ENCODE measurements at regions not wholly inside any gene's neighbourhood (a gene's known extent, or its start where the extent isn't known, plus 50 kb on each side); places are given as distances from the start of the nearest gene placed in this dataset.

GRCh38 chrX:122504026-122504425 is 680.1 kb upstream of the GRIA3 start:
- no peaks in the 10 kb centered on the region for H3K27me3 ChIP-seq (ENCODE audit: control insufficient read depth in 4 of 4, insufficient read depth in 4 of 4, low read length in 3 of 4)
- no peak overlapping the region for H3K27ac ChIP-seq (ENCODE audit: low read depth in 1 of 2, low read length in 2 of 2)
- no peak overlapping the region for H3K4me3 ChIP-seq (ENCODE audit: low read depth in 1 of 3, low read length in 3 of 3)
- no peak overlapping the region for H3K9ac ChIP-seq (ENCODE audit: low read depth in 1 of 2, low read length in 2 of 2)
- H3K4me1 ChIP-seq (ENCODE audit: control insufficient read depth in 4 of 4, insufficient read depth in 4 of 4, low read length in 3 of 4) = no peaks in the 10 kb centered on the region
- TF ChIP-seq HNF4A (conservative IDR thresholded peaks at IDR 0.05) = no peak
- TF ChIP-seq JUND (IDR thresholded peaks at IDR 0.05) = no peak
- TF ChIP-seq REST (IDR thresholded peaks at IDR 0.05) = no peak
- TF ChIP-seq FOXA2 (IDR thresholded peaks at IDR 0.05) = no peak
- no peak for TF ChIP-seq NR2F2 (IDR thresholded peaks at IDR 0.05)
- TF ChIP-seq, protein P1, sequence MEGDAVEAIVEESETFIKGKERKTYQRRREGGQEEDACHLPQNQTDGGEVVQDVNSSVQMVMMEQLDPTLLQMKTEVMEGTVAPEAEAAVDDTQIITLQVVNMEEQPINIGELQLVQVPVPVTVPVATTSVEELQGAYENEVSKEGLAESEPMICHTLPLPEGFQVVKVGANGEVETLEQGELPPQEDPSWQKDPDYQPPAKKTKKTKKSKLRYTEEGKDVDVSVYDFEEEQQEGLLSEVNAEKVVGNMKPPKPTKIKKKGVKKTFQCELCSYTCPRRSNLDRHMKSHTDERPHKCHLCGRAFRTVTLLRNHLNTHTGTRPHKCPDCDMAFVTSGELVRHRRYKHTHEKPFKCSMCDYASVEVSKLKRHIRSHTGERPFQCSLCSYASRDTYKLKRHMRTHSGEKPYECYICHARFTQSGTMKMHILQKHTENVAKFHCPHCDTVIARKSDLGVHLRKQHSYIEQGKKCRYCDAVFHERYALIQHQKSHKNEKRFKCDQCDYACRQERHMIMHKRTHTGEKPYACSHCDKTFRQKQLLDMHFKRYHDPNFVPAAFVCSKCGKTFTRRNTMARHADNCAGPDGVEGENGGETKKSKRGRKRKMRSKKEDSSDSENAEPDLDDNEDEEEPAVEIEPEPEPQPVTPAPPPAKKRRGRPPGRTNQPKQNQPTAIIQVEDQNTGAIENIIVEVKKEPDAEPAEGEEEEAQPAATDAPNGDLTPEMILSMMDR (IDR thresholded peaks at IDR 0.05; ENCODE audit: low read depth, low read length, missing input control) = no peak
- TF ChIP-seq, protein P2, sequence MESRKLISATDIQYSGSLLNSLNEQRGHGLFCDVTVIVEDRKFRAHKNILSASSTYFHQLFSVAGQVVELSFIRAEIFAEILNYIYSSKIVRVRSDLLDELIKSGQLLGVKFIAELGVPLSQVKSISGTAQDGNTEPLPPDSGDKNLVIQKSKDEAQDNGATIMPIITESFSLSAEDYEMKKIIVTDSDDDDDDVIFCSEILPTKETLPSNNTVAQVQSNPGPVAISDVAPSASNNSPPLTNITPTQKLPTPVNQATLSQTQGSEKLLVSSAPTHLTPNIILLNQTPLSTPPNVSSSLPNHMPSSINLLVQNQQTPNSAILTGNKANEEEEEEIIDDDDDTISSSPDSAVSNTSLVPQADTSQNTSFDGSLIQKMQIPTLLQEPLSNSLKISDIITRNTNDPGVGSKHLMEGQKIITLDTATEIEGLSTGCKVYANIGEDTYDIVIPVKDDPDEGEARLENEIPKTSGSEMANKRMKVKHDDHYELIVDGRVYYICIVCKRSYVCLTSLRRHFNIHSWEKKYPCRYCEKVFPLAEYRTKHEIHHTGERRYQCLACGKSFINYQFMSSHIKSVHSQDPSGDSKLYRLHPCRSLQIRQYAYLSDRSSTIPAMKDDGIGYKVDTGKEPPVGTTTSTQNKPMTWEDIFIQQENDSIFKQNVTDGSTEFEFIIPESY (IDR thresholded peaks at IDR 0.05) = no peak
- no peak for TF ChIP-seq FOXA1 (IDR thresholded peaks at IDR 0.05)
- TF ChIP-seq HNF4G (IDR thresholded peaks at IDR 0.05) = no peak
- no peak for TF ChIP-seq TAF1 (conservative IDR thresholded peaks at IDR 0.05)
- no peak for TF ChIP-seq YY1 (IDR thresholded peaks at IDR 0.05)
- no peak for TF ChIP-seq EGR1 (IDR thresholded peaks at IDR 0.05; ENCODE audit: low read depth in 2 of 2)
- TF ChIP-seq RAD21 (IDR thresholded peaks at IDR 0.05) = no peak
- TF ChIP-seq, protein P3, sequence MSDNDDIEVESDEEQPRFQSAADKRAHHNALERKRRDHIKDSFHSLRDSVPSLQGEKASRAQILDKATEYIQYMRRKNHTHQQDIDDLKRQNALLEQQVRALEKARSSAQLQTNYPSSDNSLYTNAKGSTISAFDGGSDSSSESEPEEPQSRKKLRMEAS (IDR thresholded peaks at IDR 0.05) = no peak
- no peak for TF ChIP-seq RXRA (IDR thresholded peaks at IDR 0.05)
- TF ChIP-seq GABPA (IDR thresholded peaks at IDR 0.05 in 1 of 2, conservative IDR thresholded peaks at IDR 0.05 in 1 of 2) = no peak
- TF ChIP-seq ATF3 (IDR thresholded peaks at IDR 0.05) = no peak
- no peak for TF ChIP-seq SP1 (IDR thresholded peaks at IDR 0.05)
- 55% methylated on average over 3 of the region's 3 CpGs for WGBS
- H3K36me3 ChIP-seq (ENCODE audit: control insufficient read depth in 4 of 4, insufficient read depth in 3 of 4, low read depth in 1 of 4, low read length in 3 of 4) = no peaks in the 10 kb centered on the region
- no peaks in the 10 kb centered on the region for H3K9me3 ChIP-seq (ENCODE audit: control insufficient read depth in 4 of 4, low read length in 3 of 4)
- DNase-seq (ENCODE audit: low spot score) = no peak
